B cell (primary cell): ENCODE measurements at regions not wholly inside any gene's neighbourhood (a gene's known extent, or its start where the extent isn't known, plus 50 kb on each side); places are given as distances from the start of the nearest gene placed in this dataset.

ENCODE experiments used
- ATAC-seq: fragments of 200-7000 bp; cut with Tn5 transposase; one replicate; pipeline ENCODE4 v1.10.0; 2021; ENCODE audit warnings: low read depth, mild to moderate bottlenecking, moderate number of reproducible peaks, moderate library complexity
- CTCF ChIA-PET: fragments of 350-600 bp; sonication (Branson Sonifier 250); formaldehyde crosslinking; loops from one replicate; lab custom pipeline; 2021; ENCODE audit warnings: antibody characterized with exemption, inconsistent platforms; lab: Charles Lee
- POLR2A ChIA-PET: fragments of 350-600 bp; sonication (Branson Sonifier 250); formaldehyde crosslinking; loops from one replicate; lab custom pipeline; 2021; ENCODE audit warnings: antibody characterized with exemption; lab: Charles Lee
- DNase-seq: peaks from one replicate; pipeline ENCODE4 v3.0.0; 2013
- H2AFZ ChIP-seq: 2 replicates; pipeline ENCODE4 v1.6.1; 2012; ENCODE audit warnings: mild to moderate bottlenecking, low read depth, low read length; ENCODE audit not compliant: insufficient read depth, poor library complexity, severe bottlenecking
- H3K27ac ChIP-seq, 2 donors: 1 replicate in 1 of 2; 2 replicates in 1 of 2; pipeline ENCODE4 v1.5.1; 2012 to 2013; ENCODE audit warnings: low read length in 2 of 2, mild to moderate bottlenecking in 2 of 2, moderate library complexity in 1 of 2
- H3K27me3 ChIP-seq, 4 experiments: fragments of 200-600 bp in 1 of 4; sonication (generic) in 1 of 4; replicated peaks in 1 of 4; 1 replicate in 2 of 4; 2 replicates in 2 of 4; pipeline versions ENCODE4 v1.6.1 to v1.7.0; 2013 to 2016; ENCODE audit warnings: low read length in 3 of 4, mild to moderate bottlenecking in 2 of 4, mixed read lengths in 1 of 4, moderate library complexity in 1 of 4; ENCODE audit not compliant: insufficient read depth in 4 of 4, control insufficient read depth in 3 of 4; ENCODE audit errors: control extremely low read depth in 1 of 4
- H3K36me3 ChIP-seq, 2 experiments: replicated peaks in 1 of 2; 1 replicate in 1 of 2; 2 replicates in 1 of 2; pipeline versions ENCODE4 v1.6.1 to v1.7.1; 2013; ENCODE audit warnings: low read length in 1 of 2; ENCODE audit not compliant: insufficient read depth in 2 of 2, control insufficient read depth in 1 of 2; ENCODE audit errors: control extremely low read depth in 1 of 2, extremely low read depth in 1 of 2
- H3K4me1 ChIP-seq, 2 donors: fragments of 200-600 bp in 1 of 2; sonication (generic) in 1 of 2; 1 replicate in 1 of 2; 2 replicates in 1 of 2; pipeline versions ENCODE4 v1.5.1 to v1.6.1; 2013 to 2017; ENCODE audit warnings: low read length in 2 of 2; ENCODE audit not compliant: control insufficient read depth in 2 of 2, insufficient read depth in 2 of 2
- H3K4me2 ChIP-seq: replicated peaks from 2 replicates; pipeline ENCODE3; 2012; ENCODE audit warnings: mild to moderate bottlenecking, low read depth, low read length; ENCODE audit not compliant: poor library complexity, severe bottlenecking
- H3K4me3 ChIP-seq, 5 experiments: fragments of 200-600 bp in 1 of 5; sonication (generic) in 1 of 5; 1 replicate in 3 of 5; 2 replicates in 2 of 5; pipeline versions ENCODE4 v1.5.1 to v1.7.0; 2011 to 2016; ENCODE audit warnings: low read length in 4 of 5, mild to moderate bottlenecking in 4 of 5, low read depth in 2 of 5, control low read depth in 1 of 5, moderate library complexity in 1 of 5; ENCODE audit not compliant: insufficient read depth in 1 of 5; ENCODE audit errors: control extremely low read depth in 1 of 5, extremely low read depth in 1 of 5
- H3K79me2 ChIP-seq: fragments of 200-600 bp; sonication (generic); one replicate; pipeline ENCODE4 v1.6.0; 2016; ENCODE audit warnings: low read length; ENCODE audit not compliant: control insufficient read depth, insufficient read depth
- H3K9ac ChIP-seq: fragments of 200-600 bp; sonication (generic); 2 replicates; pipeline ENCODE4 v1.6.1; 2017; ENCODE audit warnings: mild to moderate bottlenecking, low read length, moderate library complexity
- H3K9me3 ChIP-seq, 3 donors: one replicate each; pipeline versions ENCODE4 v1.6.1 to v1.7.1; 2013; ENCODE audit warnings: low read length in 2 of 3; ENCODE audit not compliant: control insufficient read depth in 2 of 3, insufficient read depth in 1 of 3; ENCODE audit errors: control extremely low read depth in 1 of 3
- H4K20me1 ChIP-seq: 2 replicates; pipeline ENCODE4 v1.6.0; 2012; ENCODE audit warnings: mild to moderate bottlenecking, low read length; ENCODE audit not compliant: insufficient read depth, control insufficient read depth, poor library complexity, severe bottlenecking
- H3K27ac Mint-ChIP-seq: one replicate; pipeline ENCODE4 v1.8.0; 2021; ENCODE audit warnings: mixed read lengths
- H3K27me3 Mint-ChIP-seq: one replicate; pipeline ENCODE4 v1.8.0; 2021; ENCODE audit warnings: mixed read lengths
- H3K4me1 Mint-ChIP-seq: one replicate; pipeline ENCODE4 v1.8.0; 2021; ENCODE audit warnings: mixed read lengths
- H3K4me3 Mint-ChIP-seq: one replicate; pipeline ENCODE4 v1.8.0; 2021; ENCODE audit warnings: mixed read lengths
- H3K9me3 Mint-ChIP-seq: one replicate; pipeline ENCODE4 v1.8.0; 2022; ENCODE audit warnings: mixed read lengths; ENCODE audit not compliant: insufficient read depth
- EZH2 ChIP-seq: IDR thresholded peaks from 2 replicates; pipeline ENCODE4 v1.6.1; 2012; ENCODE audit warnings: borderline replicate concordance, low read depth, mild to moderate bottlenecking, moderate library complexity, low read length; ENCODE audit not compliant: insufficient read depth, poor library complexity, severe bottlenecking
- WGBS: methylation state at CpG from one replicate; pipeline ENCODE4 v1.1.5; 2013; ENCODE audit warnings: missing lambda C conversion rate; ENCODE audit not compliant: insufficient coverage; 5-methylcytosine and 5-hydroxymethylcytosine counted together
- intact Hi-C: fragments of 100-400 bp; cut with micrococcal nuclease; formaldehyde crosslinking; loops from one replicate; pipeline ENCODE4 v1.10.0; 2022
- TF ChIP-seq, protein P1 (sequence below): fragments of 200-600 bp; IDR thresholded peaks from one replicate; pipeline ENCODE4 v1.8.0; 2022; ENCODE audit warnings: antibody characterized with exemption, mild to moderate bottlenecking

DNA sequence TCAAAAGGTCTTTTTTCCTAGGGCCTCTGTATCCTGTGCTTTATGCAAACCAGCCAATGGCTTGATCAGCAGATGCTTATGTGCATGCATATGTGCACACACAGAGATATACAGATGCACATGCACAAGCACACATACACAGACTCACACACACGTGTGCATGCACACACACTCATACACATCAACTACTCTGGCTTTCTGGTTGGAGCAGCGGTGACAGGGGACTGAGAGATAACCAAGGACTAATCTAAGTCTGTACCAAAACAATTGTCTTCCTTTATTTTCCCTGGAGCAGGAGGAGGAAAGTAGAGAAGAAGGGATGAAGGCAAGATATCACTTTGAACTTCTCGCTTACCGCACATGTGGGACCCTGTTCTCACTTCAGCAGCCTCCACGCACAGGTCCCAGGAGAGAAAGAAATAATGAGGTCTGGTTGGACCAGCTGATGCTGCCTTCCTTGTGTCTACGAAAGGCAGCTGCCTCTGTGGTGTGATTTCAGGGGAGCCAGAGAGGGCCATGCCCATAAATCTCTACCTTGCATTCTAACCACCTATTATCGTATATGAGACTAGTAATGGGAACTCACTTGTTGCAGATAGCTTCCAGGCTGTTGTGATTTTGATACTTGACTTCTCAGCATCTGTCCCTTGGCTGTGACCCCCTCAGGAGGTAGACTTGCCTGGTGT is 338.0 kb downstream of the EN1 start:
- ChIA-PET POLR2A (no interaction called here), CTCF (no interaction called here)
- intact Hi-C loops, result no loop called here
- Mint-ChIP-seq H3K27me3 (peaks cover 3% of the 10 kb centered on the region), H3K9me3 (no peaks in the 10 kb centered on the region), H3K27ac (no peak overlapping the region), H3K4me1 (no peaks in the 10 kb centered on the region), H3K4me3 (no peak overlapping the region)
- Histone ChIP-seq H3K9me3 (no peaks in the 10 kb centered on the region), H3K4me3 (no peak overlapping the region), H4K20me1 (no peaks in the 10 kb centered on the region), H3K9ac (no peak overlapping the region), H3K27ac (no peak overlapping the region), H3K27me3 (no peaks in the 10 kb centered on the region), H3K4me1 (no peaks in the 10 kb centered on the region), H3K36me3 (no peaks in the 10 kb centered on the region), H3K79me2 (no peaks in the 10 kb centered on the region), H2AFZ (no peak overlapping the region), H3K4me2 (no peak overlapping the region)
- TF ChIP-seq EZH2, result no peak
- TF ChIP-seq, protein P1, sequence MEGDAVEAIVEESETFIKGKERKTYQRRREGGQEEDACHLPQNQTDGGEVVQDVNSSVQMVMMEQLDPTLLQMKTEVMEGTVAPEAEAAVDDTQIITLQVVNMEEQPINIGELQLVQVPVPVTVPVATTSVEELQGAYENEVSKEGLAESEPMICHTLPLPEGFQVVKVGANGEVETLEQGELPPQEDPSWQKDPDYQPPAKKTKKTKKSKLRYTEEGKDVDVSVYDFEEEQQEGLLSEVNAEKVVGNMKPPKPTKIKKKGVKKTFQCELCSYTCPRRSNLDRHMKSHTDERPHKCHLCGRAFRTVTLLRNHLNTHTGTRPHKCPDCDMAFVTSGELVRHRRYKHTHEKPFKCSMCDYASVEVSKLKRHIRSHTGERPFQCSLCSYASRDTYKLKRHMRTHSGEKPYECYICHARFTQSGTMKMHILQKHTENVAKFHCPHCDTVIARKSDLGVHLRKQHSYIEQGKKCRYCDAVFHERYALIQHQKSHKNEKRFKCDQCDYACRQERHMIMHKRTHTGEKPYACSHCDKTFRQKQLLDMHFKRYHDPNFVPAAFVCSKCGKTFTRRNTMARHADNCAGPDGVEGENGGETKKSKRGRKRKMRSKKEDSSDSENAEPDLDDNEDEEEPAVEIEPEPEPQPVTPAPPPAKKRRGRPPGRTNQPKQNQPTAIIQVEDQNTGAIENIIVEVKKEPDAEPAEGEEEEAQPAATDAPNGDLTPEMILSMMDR, result no peak
- ATAC-seq, result no peak
- no peak for DNase-seq
- no CpG with 5 or more reads among the region's 7 CpGs for WGBS

DNA sequence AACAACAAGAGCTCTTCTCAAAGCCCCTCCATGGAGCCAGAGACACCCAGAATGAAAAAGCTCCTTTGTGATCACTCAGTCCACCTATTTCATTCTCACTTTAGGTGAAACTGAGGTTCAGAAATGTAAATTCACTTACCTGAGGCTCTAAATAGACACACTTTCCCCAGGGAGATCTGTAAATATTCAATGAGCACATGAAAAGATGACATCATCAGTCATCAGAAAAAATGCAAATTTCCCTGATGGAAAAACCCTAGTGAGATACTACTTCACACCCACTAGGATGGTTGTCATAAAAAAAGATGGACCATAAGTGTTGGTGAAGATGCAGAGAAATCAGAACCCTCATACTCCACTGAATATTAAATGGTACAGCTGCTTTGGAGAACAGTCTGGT is 339.2 kb downstream of the EN1 start:
- H3K4me1 Mint-ChIP-seq, result no peaks in the 10 kb centered on the region
- intact Hi-C loops, result no loop called here
- no peak for TF ChIP-seq EZH2
- TF ChIP-seq, protein P1, result no peak
- H3K27me3 Mint-ChIP-seq, result peaks cover 3% of the 10 kb centered on the region
- H3K4me2 ChIP-seq, result no peak overlapping the region
- H2AFZ ChIP-seq, result no peak overlapping the region
- H3K9me3 Mint-ChIP-seq, result no peaks in the 10 kb centered on the region
- H3K4me3 ChIP-seq, result no peak overlapping the region
- no peaks in the 10 kb centered on the region for H3K79me2 ChIP-seq
- no peak overlapping the region for H3K27ac ChIP-seq
- ATAC-seq (no peak), DNase-seq (no peak)
- no peak overlapping the region for H3K27ac Mint-ChIP-seq
- no peak overlapping the region for H3K9ac ChIP-seq
- no peaks in the 10 kb centered on the region for H4K20me1 ChIP-seq
- POLR2A ChIA-PET, result no interaction called here
- no peak overlapping the region for H3K4me3 Mint-ChIP-seq
- no peaks in the 10 kb centered on the region for H3K27me3 ChIP-seq
- no peaks in the 10 kb centered on the region for H3K4me1 ChIP-seq
- no peaks in the 10 kb centered on the region for H3K9me3 ChIP-seq
- no peaks in the 10 kb centered on the region for H3K36me3 ChIP-seq
- CTCF ChIA-PET, result no interaction called here
